ENCODE measurements at regions not wholly inside any gene's neighbourhood (a gene's known extent, or its start where the extent isn't known, plus 50 kb on each side); places are given as distances from the start of the nearest gene placed in this dataset.
A peak's percentile ranks its signal among the peaks of the same experiment; 100 is the strongest.

DNA sequence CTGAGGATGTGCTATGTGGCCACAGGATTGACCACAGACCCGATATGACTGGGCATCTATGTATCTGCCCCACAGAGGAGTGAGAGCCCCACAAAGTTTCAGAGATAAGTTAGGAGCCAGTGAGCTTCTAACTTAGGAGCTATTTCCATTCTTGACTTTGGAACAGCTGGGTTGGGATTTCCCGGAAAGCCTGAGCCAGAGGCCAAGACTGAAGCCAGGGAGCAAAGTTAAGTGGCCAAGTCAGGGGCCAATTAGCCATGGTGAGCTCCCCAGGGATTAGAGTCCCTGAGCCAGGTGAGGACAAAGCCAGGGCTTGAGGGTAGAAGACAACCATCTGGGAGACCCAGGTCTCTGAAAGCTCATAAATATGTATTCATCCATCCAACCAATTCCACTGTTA, 143.6 kb downstream of the MAFB start:
- POLR2A ChIA-PET (ENCODE audit: partially characterized antibody) = no interaction called here
- CTCF ChIA-PET (ENCODE audit: partially characterized antibody) = interaction anchor here (1.2 kb wide), 1 partner anchor 22 kb away, joined by 3 read pairs; no protein-coding TSS in a partner anchor
- no peaks in the 10 kb centered on the region for H3K4me1 ChIP-seq (ENCODE audit: insufficient read depth, low read length)
- no peaks in the 10 kb centered on the region for H3K9me3 ChIP-seq (ENCODE audit: control insufficient read depth in 1 of 2, low read length in 2 of 2)
- H3K27ac ChIP-seq (ENCODE audit: low read depth, low read length) = no peak overlapping the region
- H3K4me3 ChIP-seq (ENCODE audit: low read length in 2 of 2) = no peak overlapping the region
- H3K27me3 ChIP-seq (ENCODE audit: insufficient read depth, low read length) = no peaks in the 10 kb centered on the region
- H3K27ac Mint-ChIP-seq = peak overlapping the region in 1 of 7 donors; percentile 35
- H3K27me3 Mint-ChIP-seq = peaks cover 5 to 9% of the 10 kb centered on the region in 2 donors
- no peak overlapping the region for H3K4me3 Mint-ChIP-seq
- intact Hi-C loops (cut with micrococcal nuclease) = no loop called here
- no peak for DNase-seq
- no peaks in the 10 kb centered on the region for H3K36me3 ChIP-seq (ENCODE audit: insufficient read depth, low read length)
- no peaks in the 10 kb centered on the region for H3K36me3 Mint-ChIP-seq
- no peaks in the 10 kb centered on the region for H3K9me3 Mint-ChIP-seq
- no peaks in the 10 kb centered on the region for H3K4me1 Mint-ChIP-seq

DNA sequence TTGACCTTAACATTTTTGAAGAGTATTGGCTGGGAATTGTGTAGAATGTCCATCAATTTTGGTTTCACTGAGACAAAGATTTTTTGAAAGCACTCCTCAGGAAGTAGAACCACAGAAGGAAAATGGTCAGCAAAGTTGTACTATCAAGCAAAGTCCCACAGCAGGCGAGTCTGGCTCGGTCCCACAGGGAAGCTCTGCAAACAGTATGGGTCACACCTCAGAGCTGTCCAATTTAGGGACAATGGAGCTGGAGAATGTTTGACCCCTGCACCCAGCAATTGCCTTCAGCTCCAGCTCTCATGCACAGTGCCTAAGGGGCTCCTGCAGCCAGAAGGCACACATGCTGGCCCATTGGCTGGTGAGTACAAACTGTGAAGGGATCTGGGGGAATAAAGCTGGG, 147.0 kb downstream of the MAFB start:
- no peaks in the 10 kb centered on the region for H3K36me3 ChIP-seq (ENCODE audit: insufficient read depth, low read length)
- H3K27me3 Mint-ChIP-seq = peaks cover 8 to 11% of the 10 kb centered on the region in 2 donors
- no peak for DNase-seq
- H3K27me3 ChIP-seq (ENCODE audit: insufficient read depth, low read length) = no peaks in the 10 kb centered on the region
- H3K4me3 Mint-ChIP-seq = no peak overlapping the region
- ChIA-PET CTCF (ENCODE audit: partially characterized antibody) (no interaction called here), POLR2A (ENCODE audit: partially characterized antibody) (no interaction called here)
- no peaks in the 10 kb centered on the region for H3K4me1 Mint-ChIP-seq
- no peak overlapping the region for H3K4me3 ChIP-seq (ENCODE audit: low read length in 2 of 2)
- no peak overlapping the region for H3K27ac ChIP-seq (ENCODE audit: low read depth, low read length)
- H3K4me1 ChIP-seq (ENCODE audit: insufficient read depth, low read length) = no peaks in the 10 kb centered on the region
- no peak overlapping the region for H3K27ac Mint-ChIP-seq
- intact Hi-C loops (cut with micrococcal nuclease) = no loop called here
- no peaks in the 10 kb centered on the region for H3K36me3 Mint-ChIP-seq
- no peaks in the 10 kb centered on the region for H3K9me3 Mint-ChIP-seq
- no peaks in the 10 kb centered on the region for H3K9me3 ChIP-seq (ENCODE audit: control insufficient read depth in 1 of 2, low read length in 2 of 2)

DNA sequence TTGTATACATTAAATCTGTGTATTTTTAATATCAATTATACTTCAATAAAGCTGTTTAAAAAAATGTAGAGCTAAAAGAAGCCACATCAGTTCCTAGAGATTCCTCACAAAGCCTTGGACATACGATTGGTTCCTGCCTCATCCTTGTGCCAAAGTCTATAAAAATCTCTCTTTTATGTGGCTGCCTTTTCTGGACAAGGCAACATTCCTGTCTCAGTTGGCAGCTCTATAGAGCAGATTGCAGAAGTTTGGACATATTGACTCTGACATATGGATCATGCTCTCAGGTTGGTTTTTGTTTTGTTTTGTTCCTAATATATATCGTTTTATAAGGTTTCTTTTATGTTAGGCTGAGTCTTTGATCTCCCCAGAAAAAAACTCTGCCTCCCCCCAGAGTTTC, 148.9 kb downstream of the MAFB start:
- Mint-ChIP-seq H3K4me3 (no peak overlapping the region), H3K36me3 (no peaks in the 10 kb centered on the region), H3K27me3 (peaks cover 7 to 13% of the 10 kb centered on the region in 2 donors), H3K9me3 (no peaks in the 10 kb centered on the region), H3K27ac (no peak overlapping the region), H3K4me1 (no peaks in the 10 kb centered on the region)
- no peaks in the 10 kb centered on the region for H3K27me3 ChIP-seq (ENCODE audit: insufficient read depth, low read length)
- H3K4me3 ChIP-seq (ENCODE audit: low read length in 2 of 2) = no peak overlapping the region
- ChIA-PET CTCF (ENCODE audit: partially characterized antibody) (no interaction called here), POLR2A (ENCODE audit: partially characterized antibody) (no interaction called here)
- no peak for DNase-seq
- intact Hi-C loops (cut with micrococcal nuclease) = no loop called here
- no peaks in the 10 kb centered on the region for H3K36me3 ChIP-seq (ENCODE audit: insufficient read depth, low read length)
- H3K4me1 ChIP-seq (ENCODE audit: insufficient read depth, low read length) = no peaks in the 10 kb centered on the region
- no peaks in the 10 kb centered on the region for H3K9me3 ChIP-seq (ENCODE audit: control insufficient read depth in 1 of 2, low read length in 2 of 2)
- no peak overlapping the region for H3K27ac ChIP-seq (ENCODE audit: low read depth, low read length)

DNA sequence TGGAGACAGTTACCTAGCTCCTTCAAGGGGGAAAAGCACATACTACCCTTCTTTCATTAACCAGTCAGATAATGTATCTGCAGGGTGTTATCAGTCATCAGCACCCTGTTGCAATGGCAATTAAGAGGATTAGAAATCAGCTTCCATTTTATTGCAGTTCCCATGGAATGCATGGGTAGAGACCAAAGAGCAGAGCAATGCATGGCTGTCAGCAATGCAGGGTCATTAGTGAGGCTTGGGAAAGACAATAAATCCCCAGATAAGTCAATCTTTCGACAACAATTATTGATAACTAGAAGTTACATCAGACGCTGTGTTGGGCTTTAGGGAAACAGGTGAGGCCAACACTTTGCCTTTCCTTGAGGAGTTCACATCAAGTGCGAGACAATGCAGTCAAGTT, 150.9 kb downstream of the MAFB start:
- intact Hi-C loops (cut with micrococcal nuclease) = no loop called here
- Histone ChIP-seq H3K9me3 (ENCODE audit: control insufficient read depth in 1 of 2, low read length in 2 of 2) (no peaks in the 10 kb centered on the region), H3K4me1 (ENCODE audit: insufficient read depth, low read length) (no peaks in the 10 kb centered on the region), H3K36me3 (ENCODE audit: insufficient read depth, low read length) (no peaks in the 10 kb centered on the region), H3K27ac (ENCODE audit: low read depth, low read length) (no peak overlapping the region), H3K4me3 (ENCODE audit: low read length in 2 of 2) (no peak overlapping the region), H3K27me3 (ENCODE audit: insufficient read depth, low read length) (no peaks in the 10 kb centered on the region)
- Mint-ChIP-seq H3K9me3 (peaks cover 0 to 4% (median 0%) of the 10 kb centered on the region in 8 donors), H3K27me3 (peaks cover 6 to 8% of the 10 kb centered on the region in 2 donors), H3K4me3 (peak overlapping the region in 1 of 8 donors; percentile 2), H3K36me3 (no peaks in the 10 kb centered on the region), H3K4me1 (no peaks in the 10 kb centered on the region), H3K27ac (no peak overlapping the region)
- DNase-seq = no peak
- ChIA-PET POLR2A (ENCODE audit: partially characterized antibody) (no interaction called here), CTCF (ENCODE audit: partially characterized antibody) (no interaction called here)

DNA sequence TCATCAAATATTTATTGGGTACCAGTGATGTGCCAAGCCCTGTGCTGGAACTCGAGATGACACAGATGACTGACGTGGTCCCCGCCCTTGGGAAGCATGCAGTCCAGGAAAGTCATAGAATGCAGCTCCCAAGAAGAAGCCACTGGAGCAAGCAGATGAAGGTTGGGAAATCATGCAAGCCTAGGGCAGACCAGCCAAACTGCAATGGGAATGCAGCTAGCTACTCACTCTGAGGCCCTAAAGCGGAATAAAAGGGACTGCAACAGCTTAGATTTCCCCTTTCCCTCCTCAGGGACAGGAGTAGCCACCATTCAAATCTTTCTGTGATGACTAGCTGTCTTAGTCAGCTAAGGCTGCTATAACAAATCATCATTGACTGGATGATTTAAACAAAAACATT, 152.2 kb downstream of the MAFB start:
- H3K27me3 Mint-ChIP-seq = peaks cover 6 to 7% of the 10 kb centered on the region in 2 donors
- ChIA-PET POLR2A (ENCODE audit: partially characterized antibody) (no interaction called here), CTCF (ENCODE audit: partially characterized antibody) (no interaction called here)
- H3K4me1 Mint-ChIP-seq = no peaks in the 10 kb centered on the region
- Histone ChIP-seq H3K36me3 (ENCODE audit: insufficient read depth, low read length) (no peaks in the 10 kb centered on the region), H3K27ac (ENCODE audit: low read depth, low read length) (no peak overlapping the region), H3K27me3 (ENCODE audit: insufficient read depth, low read length) (no peaks in the 10 kb centered on the region), H3K4me1 (ENCODE audit: insufficient read depth, low read length) (no peaks in the 10 kb centered on the region), H3K4me3 (ENCODE audit: low read length in 2 of 2) (no peak overlapping the region), H3K9me3 (ENCODE audit: control insufficient read depth in 1 of 2, low read length in 2 of 2) (peaks cover 0 to 2% of the 10 kb centered on the region in 2 donors)
- peaks cover 0 to 17% (median 9%) of the 10 kb centered on the region in 8 donors for H3K9me3 Mint-ChIP-seq
- no peak for DNase-seq
- intact Hi-C loops (cut with micrococcal nuclease) = no loop called here
- H3K36me3 Mint-ChIP-seq = no peaks in the 10 kb centered on the region
- no peak overlapping the region for H3K4me3 Mint-ChIP-seq
- H3K27ac Mint-ChIP-seq = no peak overlapping the region

DNA sequence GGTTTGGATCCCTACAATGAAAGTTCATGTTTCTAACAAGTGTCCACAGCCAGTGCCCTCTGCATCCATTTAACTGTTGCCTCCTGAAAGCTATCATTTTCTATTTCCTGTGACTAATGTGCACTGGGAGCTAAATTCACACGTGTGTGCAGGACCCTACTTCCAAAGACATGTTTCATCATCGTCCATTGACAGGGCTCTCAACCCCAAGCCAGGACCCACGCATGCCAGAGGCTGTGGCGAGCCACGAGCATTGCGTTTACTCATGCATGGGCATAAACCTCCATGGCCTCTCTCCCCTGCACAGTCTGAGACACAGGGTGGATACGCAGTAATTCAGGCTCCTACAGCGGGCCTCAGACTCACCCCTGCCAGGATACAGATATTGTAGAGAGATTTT, 153.2 kb downstream of the MAFB start:
- Mint-ChIP-seq H3K4me1 (no peaks in the 10 kb centered on the region), H3K9me3 (peaks cover 3 to 27% (median 13%) of the 10 kb centered on the region in 8 donors), H3K36me3 (no peaks in the 10 kb centered on the region), H3K27ac (no peak overlapping the region), H3K27me3 (peaks cover 5 to 7% of the 10 kb centered on the region in 2 donors), H3K4me3 (no peak overlapping the region)
- H3K4me3 ChIP-seq (ENCODE audit: low read length in 2 of 2) = no peak overlapping the region
- intact Hi-C loops (cut with micrococcal nuclease) = no loop called here
- no peaks in the 10 kb centered on the region for H3K27me3 ChIP-seq (ENCODE audit: insufficient read depth, low read length)
- peaks cover 0 to 6% of the 10 kb centered on the region in 2 donors for H3K9me3 ChIP-seq (ENCODE audit: control insufficient read depth in 1 of 2, low read length in 2 of 2)
- POLR2A ChIA-PET (ENCODE audit: partially characterized antibody) = no interaction called here
- DNase-seq = no peak
- H3K27ac ChIP-seq (ENCODE audit: low read depth, low read length) = no peak overlapping the region
- no peaks in the 10 kb centered on the region for H3K36me3 ChIP-seq (ENCODE audit: insufficient read depth, low read length)
- CTCF ChIA-PET (ENCODE audit: partially characterized antibody) = no interaction called here
- no peaks in the 10 kb centered on the region for H3K4me1 ChIP-seq (ENCODE audit: insufficient read depth, low read length)

DNA sequence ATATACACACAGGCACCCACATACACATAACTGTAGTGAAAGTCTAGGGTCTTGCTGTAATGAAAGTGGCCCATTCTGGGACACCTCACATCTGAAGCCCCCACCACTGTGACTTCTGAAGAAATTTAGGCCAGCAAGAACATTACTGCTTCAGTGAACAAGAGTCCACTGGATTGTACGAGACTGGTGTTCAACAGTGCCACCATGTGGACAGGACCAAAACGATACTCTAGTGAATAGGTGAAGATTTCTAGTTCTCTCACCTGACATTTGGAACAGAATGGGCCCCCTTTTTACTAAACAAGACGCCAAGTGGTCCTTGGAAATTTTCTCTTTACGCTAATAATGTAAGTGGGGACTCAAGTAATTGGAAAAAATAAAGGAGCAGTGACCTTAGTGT, 156.9 kb downstream of the MAFB start:
- ChIA-PET POLR2A (ENCODE audit: partially characterized antibody) (no interaction called here), CTCF (ENCODE audit: partially characterized antibody) (no interaction called here)
- no peak overlapping the region for H3K27ac Mint-ChIP-seq
- H3K27me3 ChIP-seq (ENCODE audit: insufficient read depth, low read length) = no peaks in the 10 kb centered on the region
- H3K27me3 Mint-ChIP-seq = peaks cover 4 to 6% of the 10 kb centered on the region in 2 donors
- H3K4me3 Mint-ChIP-seq = no peak overlapping the region
- H3K4me1 Mint-ChIP-seq = no peaks in the 10 kb centered on the region
- no peaks in the 10 kb centered on the region for H3K36me3 ChIP-seq (ENCODE audit: insufficient read depth, low read length)
- no peaks in the 10 kb centered on the region for H3K36me3 Mint-ChIP-seq
- H3K27ac ChIP-seq (ENCODE audit: low read depth, low read length) = no peak overlapping the region
- peaks cover 0 to 6% of the 10 kb centered on the region in 2 donors for H3K9me3 ChIP-seq (ENCODE audit: control insufficient read depth in 1 of 2, low read length in 2 of 2)
- intact Hi-C loops (cut with micrococcal nuclease) = no loop called here
- no peak for DNase-seq
- H3K4me1 ChIP-seq (ENCODE audit: insufficient read depth, low read length) = no peaks in the 10 kb centered on the region
- H3K9me3 Mint-ChIP-seq = peaks cover 4 to 36% (median 16%) of the 10 kb centered on the region in 8 donors
- no peak overlapping the region for H3K4me3 ChIP-seq (ENCODE audit: low read length in 2 of 2)

DNA sequence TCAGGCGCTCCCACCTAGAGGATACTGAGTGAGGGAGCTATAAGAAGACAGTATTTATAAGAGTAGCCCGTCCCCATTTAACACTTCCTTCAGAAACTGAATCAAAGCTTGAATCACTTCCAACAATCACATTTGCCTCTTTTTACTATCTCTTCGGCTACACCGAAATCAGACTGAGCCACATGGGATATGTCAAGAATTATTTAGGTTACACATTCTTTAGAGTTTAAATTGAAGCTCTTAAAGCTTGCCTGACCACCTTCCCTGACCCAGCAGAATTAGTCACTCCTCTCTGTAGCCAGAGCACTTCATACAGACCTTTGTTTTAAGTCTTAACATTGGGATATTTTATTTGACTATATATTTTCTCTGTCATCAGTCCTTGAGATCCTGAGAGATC, 163.7 kb downstream of the MAFB start:
- no peaks in the 10 kb centered on the region for H3K36me3 ChIP-seq (ENCODE audit: insufficient read depth, low read length)
- Mint-ChIP-seq H3K4me3 (no peak overlapping the region), H3K4me1 (no peaks in the 10 kb centered on the region), H3K9me3 (peaks cover 0 to 9% (median under 1%) of the 10 kb centered on the region in 8 donors), H3K36me3 (no peaks in the 10 kb centered on the region), H3K27ac (no peak overlapping the region), H3K27me3 (peaks cover 4 to 10% of the 10 kb centered on the region in 2 donors)
- no peak overlapping the region for H3K4me3 ChIP-seq (ENCODE audit: low read length in 2 of 2)
- intact Hi-C loops (cut with micrococcal nuclease) = no loop called here
- H3K27ac ChIP-seq (ENCODE audit: low read depth, low read length) = no peak overlapping the region
- ChIA-PET CTCF (ENCODE audit: partially characterized antibody) (no interaction called here), POLR2A (ENCODE audit: partially characterized antibody) (no interaction called here)
- H3K27me3 ChIP-seq (ENCODE audit: insufficient read depth, low read length) = no peaks in the 10 kb centered on the region
- H3K9me3 ChIP-seq (ENCODE audit: control insufficient read depth in 1 of 2, low read length in 2 of 2) = no peaks in the 10 kb centered on the region
- DNase-seq = no peak
- H3K4me1 ChIP-seq (ENCODE audit: insufficient read depth, low read length) = no peaks in the 10 kb centered on the region
